Erythroblast (primary cell): ENCODE measurements at regions not wholly inside any gene's neighbourhood (a gene's known extent, or its start where the extent isn't known, plus 50 kb on each side); places are given as distances from the start of the nearest gene placed in this dataset.

Experiments used
- GATA1 ChIP-seq: IDR thresholded peaks from 2 replicates; pipeline ENCODE4 v1.6.1; 2011; ENCODE audit warnings: low read depth, mild to moderate bottlenecking, control low read depth, low read length, moderate library complexity
- POLR2A ChIP-seq: IDR thresholded peaks from 2 replicates; pipeline ENCODE4 v1.6.1; 2011; ENCODE audit warnings: mild to moderate bottlenecking, low read length

DNA sequence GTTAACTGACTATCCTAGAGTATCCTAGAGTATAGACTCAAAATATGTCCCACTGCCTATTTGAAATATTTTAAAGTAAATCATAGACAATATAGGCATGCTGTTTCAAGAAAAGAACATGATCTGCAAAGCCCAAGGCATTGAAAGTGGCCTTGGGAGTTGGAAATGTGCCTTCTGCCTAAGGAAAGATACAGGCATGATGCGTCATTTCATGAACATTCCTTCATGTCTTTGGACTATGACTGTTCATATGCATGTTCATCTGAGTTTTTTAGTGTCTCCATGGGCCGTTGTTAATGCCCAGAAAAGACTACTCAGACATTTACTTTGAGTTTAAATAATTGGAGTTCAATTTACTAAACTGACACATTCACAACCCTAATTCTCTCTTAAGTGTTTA is 69.7 kb upstream of the PRDM11 start:
- TF ChIP-seq POLR2A (no peak), GATA1 (no peak)
